MG63 (cell line): ENCODE measurements at regions not wholly inside any gene's neighbourhood (a gene's known extent, or its start where the extent isn't known, plus 50 kb on each side); places are given as distances from the start of the nearest gene placed in this dataset.

Source experiments
- DNase-seq: peaks from one replicate; pipeline ENCODE4 v3.0.0-alpha.2; 2020
- H3K27me3 ChIP-seq: fragments of 250-450 bp; sonication (Bioruptor Pico); 2 replicates; pipeline ENCODE4 v1.5.1; 2020; ENCODE audit warnings: mild to moderate bottlenecking, moderate library complexity
- H3K36me3 ChIP-seq: fragments of 250-450 bp; sonication (Bioruptor Pico); 2 replicates; pipeline ENCODE4 v1.5.1; 2020; ENCODE audit warnings: mild to moderate bottlenecking, moderate library complexity
- H3K4me3 ChIP-seq: fragments of 250-450 bp; sonication (Bioruptor Pico); 2 replicates; pipeline ENCODE4 v1.5.1; 2020; ENCODE audit warnings: mild to moderate bottlenecking, moderate library complexity
- H3K9me3 ChIP-seq: fragments of 250-450 bp; sonication (Bioruptor Pico); 2 replicates; pipeline ENCODE4 v1.5.1; 2020; ENCODE audit warnings: mild to moderate bottlenecking, moderate library complexity

GRCh38 chr10:61000769-61001730 is 57.1 kb upstream of the RHOBTB1 start:
- Histone ChIP-seq H3K9me3 (no peaks in the 10 kb centered on the region), H3K36me3 (no peaks in the 10 kb centered on the region)
- peak; percentile 28 for DNase-seq

GRCh38 chr10:60998932-60999331 is 54.9 kb upstream of the RHOBTB1 start:
- Histone ChIP-seq H3K9me3 (no peaks in the 10 kb centered on the region), H3K36me3 (no peaks in the 10 kb centered on the region), H3K27me3 (no peaks in the 10 kb centered on the region), H3K4me3 (no peak overlapping the region)
- DNase-seq = no peak

More at GRCh38 chr10:61000769-61001730, 57.1 kb upstream of the RHOBTB1 start:
- H3K27me3 ChIP-seq = no peaks in the 10 kb centered on the region
- peak overlapping the region; percentile 33 for H3K4me3 ChIP-seq

GRCh38 chr10:60994128-60994527 is 50.1 kb upstream of the RHOBTB1 start:
- Histone ChIP-seq H3K36me3 (no peaks in the 10 kb centered on the region), H3K4me3 (no peak overlapping the region), H3K9me3 (no peaks in the 10 kb centered on the region), H3K27me3 (no peaks in the 10 kb centered on the region)
- no peak for DNase-seq
